Psoas muscle (tissue), 7 donors: ENCODE measurements at regions not wholly inside any gene's neighbourhood (a gene's known extent, or its start where the extent isn't known, plus 50 kb on each side); places are given as distances from the start of the nearest gene placed in this dataset.

Source experiments
- ATAC-seq, 4 donors: fragments of 200-7000 bp; cut with Tn5 transposase; one replicate each; pipeline ENCODE4 v1.9.1; 2020; ENCODE audit warnings: moderate library complexity in 3 of 4, mild to moderate bottlenecking in 2 of 4
- DNase-seq, 2 donors: peaks; one replicate each; pipeline ENCODE4 v3.0.0-alpha.2; 2020
- H3K27ac ChIP-seq: fragments of 200-600 bp; one replicate; pipeline ENCODE4 v1.8.0; 2022
- H3K27me3 ChIP-seq, 3 donors: fragments of 200-600 bp in 1 of 3; one replicate each; pipeline versions ENCODE4 v1.6.1 to v1.8.0; 2013 to 2022; ENCODE audit warnings: low read length in 2 of 3, mild to moderate bottlenecking in 2 of 3, moderate library complexity in 1 of 3; ENCODE audit not compliant: insufficient read depth in 3 of 3
- H3K36me3 ChIP-seq, 2 donors: fragments of 200-600 bp in 1 of 2; one replicate each; pipeline versions ENCODE4 v1.6.1 to v1.8.0; 2013 to 2022; ENCODE audit warnings: low read depth in 1 of 2, mild to moderate bottlenecking in 1 of 2, moderate library complexity in 1 of 2; ENCODE audit not compliant: insufficient read depth in 1 of 2
- H3K4me1 ChIP-seq: fragments of 200-600 bp; one replicate; pipeline ENCODE4 v1.8.0; 2022
- H3K4me3 ChIP-seq: fragments of 200-600 bp; one replicate; pipeline ENCODE4 v1.8.0; 2022; ENCODE audit warnings: mild to moderate bottlenecking
- H3K9me3 ChIP-seq: fragments of 200-600 bp; one replicate; pipeline ENCODE4 v1.8.0; 2022
- CTCF ChIP-seq: fragments of 200-600 bp; IDR thresholded peaks from one replicate; pipeline ENCODE4 v1.8.0; 2022; ENCODE audit warnings: antibody characterized with exemption
- WGBS, 3 donors: extraction: QIAGEN DNeasy Blood & Tissue Kit; methylation state at CpG; one replicate each; pipeline versions ENCODE4 v1.1.6 to v1.1.7; 2013; 5-methylcytosine and 5-hydroxymethylcytosine counted together
- intact Hi-C, 2 donors: fragments of 100-400 bp; cut with DNase I; formaldehyde crosslinking; loops; one replicate each; pipeline versions ENCODE4 v1.11.0 to v1.14.2; 2022
- donor health status: healthy with polysubstance abuse.
- donor health status: DM: no; HTN: no; CAD: no; lungs with moderate emphysema.
- donor health status: Bipolar disorder and iron deficiency.
- donor health status: healthy.
- donor health status: DM: yes; HTN: yes; CAD: no.
- donor health status: DM: no; HTN: no; CAD: no.
- donor health status: DM: yes; HTN: yes; CAD: no.

- intact Hi-C loops, result no loop called here
- WGBS, 3 donors, result 76 to 84% (median 79%) methylated on average over 1 of the region's 1 CpG
Measured at GRCh38 chr7:70887186-70887585, 244.8 kb upstream of the GALNT17 start.

GRCh38 chr7:70890147-70890969, 241.6 kb upstream of the GALNT17 start:
- Histone ChIP-seq H3K27me3 (peaks cover 0 to 3% (median 0%) of the 10 kb centered on the region in 3 donors), H3K9me3 (peaks cover 3% of the 10 kb centered on the region), H3K4me1 (no peaks in the 10 kb centered on the region), H3K27ac (no peak overlapping the region), H3K36me3 (no peaks in the 10 kb centered on the region), H3K4me3 (no peak overlapping the region)
- intact Hi-C loops, result no loop called here
- no peak for DNase-seq
- no peak for ATAC-seq
- no peak for TF ChIP-seq CTCF
- WGBS, 3 donors, result 72 to 79% (median 77%) methylated on average over 4 of the region's 4 CpGs

More at GRCh38 chr7:70887186-70887585, 244.8 kb upstream of the GALNT17 start:
- no peak overlapping the region for H3K4me3 ChIP-seq
- no peak overlapping the region for H3K27ac ChIP-seq
- H3K4me1 ChIP-seq, result no peaks in the 10 kb centered on the region
- TF ChIP-seq CTCF, result no peak
- no peaks in the 10 kb centered on the region for H3K27me3 ChIP-seq
- peaks cover 3% of the 10 kb centered on the region for H3K9me3 ChIP-seq
- ATAC-seq, result no peak
- no peak for DNase-seq
- H3K36me3 ChIP-seq, result no peaks in the 10 kb centered on the region

- intact Hi-C loops, result no loop called here
- WGBS, 3 donors, result 83 to 87% (median 84%) methylated on average over 10 of the region's 10 CpGs
- H3K27me3 ChIP-seq, result peaks cover 0 to 3% (median 0%) of the 10 kb centered on the region in 3 donors
- no peak overlapping the region for H3K27ac ChIP-seq
- H3K4me3 ChIP-seq, result no peak overlapping the region
- no peaks in the 10 kb centered on the region for H3K36me3 ChIP-seq
- no peak for TF ChIP-seq CTCF
- DNase-seq (no peak), ATAC-seq (no peak)
- H3K9me3 ChIP-seq, result peaks cover 3% of the 10 kb centered on the region
- H3K4me1 ChIP-seq, result no peaks in the 10 kb centered on the region
Measured at GRCh38 chr7:70893422-70893821, 238.5 kb upstream of the GALNT17 start.

DNA sequence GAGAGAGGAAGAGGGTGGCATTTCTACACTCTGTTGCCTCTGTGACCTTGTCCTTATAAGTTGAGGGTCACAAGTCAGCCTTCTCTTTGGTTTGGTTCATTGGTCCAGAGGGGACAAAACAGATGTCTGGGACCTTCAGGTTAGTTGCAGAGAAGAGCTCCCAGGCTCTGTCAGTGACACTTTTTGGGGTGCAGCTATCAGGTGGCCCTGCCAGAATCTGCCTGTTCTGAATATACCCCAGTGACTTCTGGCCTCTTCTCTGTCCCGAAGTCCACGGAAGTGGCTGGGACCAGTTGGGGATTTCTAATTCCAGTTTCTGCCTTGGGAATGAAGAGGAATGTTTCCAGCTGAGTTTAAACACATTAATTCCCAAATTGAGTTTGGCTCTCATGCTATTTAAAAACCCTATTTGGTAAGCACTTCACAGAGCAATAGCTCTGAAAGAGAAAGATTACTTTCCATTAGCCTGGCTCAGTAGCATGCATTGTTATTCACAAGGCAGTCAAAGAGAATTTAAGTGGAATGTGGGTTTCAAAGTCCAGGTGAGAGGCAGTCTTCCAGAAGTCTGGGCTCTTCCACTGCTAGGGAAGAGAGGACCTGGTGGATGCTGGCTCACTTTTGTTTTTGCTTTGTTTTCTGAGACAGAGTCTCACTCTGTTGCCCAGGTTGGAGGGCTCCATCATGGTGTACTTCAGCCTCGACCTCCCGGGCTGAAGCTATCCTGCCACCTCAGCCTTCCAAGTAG, 237.8 kb upstream of the GALNT17 start:
- peaks cover 0 to 3% (median 0%) of the 10 kb centered on the region in 3 donors for H3K27me3 ChIP-seq
- TF ChIP-seq CTCF, result no peak
- no peak overlapping the region for H3K4me3 ChIP-seq
- 55 to 59% (median 58%) methylated on average over 4 of the region's 4 CpGs for WGBS, 3 donors
- ATAC-seq, result no peak
- H3K9me3 ChIP-seq, result peaks cover 3% of the 10 kb centered on the region
- H3K36me3 ChIP-seq, result no peaks in the 10 kb centered on the region
- H3K27ac ChIP-seq, result no peak overlapping the region
- no peak for DNase-seq
- intact Hi-C loops, result no loop called here
- H3K4me1 ChIP-seq, result no peaks in the 10 kb centered on the region
